ENCODE measurements at regions not wholly inside any gene's neighbourhood (a gene's known extent, or its start where the extent isn't known, plus 50 kb on each side); places are given as distances from the start of the nearest gene placed in this dataset.

DNA sequence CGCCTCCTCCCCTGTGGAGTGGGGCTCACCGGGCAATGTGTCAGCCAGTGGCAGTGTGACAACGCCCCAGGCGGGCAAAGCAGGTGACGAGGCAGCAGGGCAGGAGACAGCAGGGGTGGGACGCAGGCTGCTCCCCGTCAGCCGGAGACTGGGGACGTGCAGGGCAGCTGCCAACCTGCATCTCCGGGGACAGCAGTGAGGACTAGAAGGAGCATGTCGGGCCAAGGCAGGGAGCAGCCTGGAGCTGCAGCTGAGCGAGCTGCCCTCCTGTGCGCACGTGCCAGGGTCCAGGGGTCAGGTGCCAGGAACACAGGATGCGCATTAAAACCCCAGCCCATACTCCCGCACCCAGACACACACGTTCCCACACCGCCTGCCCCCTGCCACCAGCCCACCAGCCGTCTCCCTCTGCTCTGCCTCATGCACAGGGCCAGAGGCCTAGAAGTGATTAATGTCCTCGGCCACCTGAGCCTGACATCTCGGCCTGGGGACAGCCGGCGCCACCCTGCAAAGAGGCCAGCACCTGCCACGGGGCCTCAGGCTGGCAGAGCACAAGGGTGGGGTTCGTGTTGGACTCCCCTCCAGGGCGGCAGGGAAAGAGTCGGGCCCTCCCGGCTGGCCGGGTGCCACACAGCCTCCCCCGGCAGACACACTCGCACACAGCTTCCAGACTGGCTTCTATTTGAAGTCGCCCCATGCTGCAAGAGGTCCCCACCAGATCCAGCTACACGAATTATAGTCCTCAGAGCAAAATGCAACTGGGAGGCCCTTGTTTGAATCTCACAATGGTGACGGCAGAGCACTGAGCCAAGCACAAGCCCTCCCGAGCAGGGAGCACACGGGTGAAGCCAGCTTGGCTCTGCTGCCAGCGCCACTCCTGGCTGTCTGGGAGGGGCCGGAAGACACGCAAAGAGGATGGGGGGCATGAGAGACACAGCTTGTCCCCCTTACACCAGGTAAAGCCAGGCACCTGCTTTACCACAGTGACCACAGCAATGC, 90.4 kb downstream of the RBFOX3 start:
- no peak overlapping the region for H3K4me3 ChIP-seq (ENCODE audit: low read depth, low read length)
- in situ Hi-C loops (cut with HindIII; ENCODE audit: low sequenced_read_pairs): no loop called here
- DNase-seq (ENCODE audit: low read depth, low spot score): no peak
- TF ChIP-seq, protein P1, sequence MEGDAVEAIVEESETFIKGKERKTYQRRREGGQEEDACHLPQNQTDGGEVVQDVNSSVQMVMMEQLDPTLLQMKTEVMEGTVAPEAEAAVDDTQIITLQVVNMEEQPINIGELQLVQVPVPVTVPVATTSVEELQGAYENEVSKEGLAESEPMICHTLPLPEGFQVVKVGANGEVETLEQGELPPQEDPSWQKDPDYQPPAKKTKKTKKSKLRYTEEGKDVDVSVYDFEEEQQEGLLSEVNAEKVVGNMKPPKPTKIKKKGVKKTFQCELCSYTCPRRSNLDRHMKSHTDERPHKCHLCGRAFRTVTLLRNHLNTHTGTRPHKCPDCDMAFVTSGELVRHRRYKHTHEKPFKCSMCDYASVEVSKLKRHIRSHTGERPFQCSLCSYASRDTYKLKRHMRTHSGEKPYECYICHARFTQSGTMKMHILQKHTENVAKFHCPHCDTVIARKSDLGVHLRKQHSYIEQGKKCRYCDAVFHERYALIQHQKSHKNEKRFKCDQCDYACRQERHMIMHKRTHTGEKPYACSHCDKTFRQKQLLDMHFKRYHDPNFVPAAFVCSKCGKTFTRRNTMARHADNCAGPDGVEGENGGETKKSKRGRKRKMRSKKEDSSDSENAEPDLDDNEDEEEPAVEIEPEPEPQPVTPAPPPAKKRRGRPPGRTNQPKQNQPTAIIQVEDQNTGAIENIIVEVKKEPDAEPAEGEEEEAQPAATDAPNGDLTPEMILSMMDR (IDR thresholded peaks at IDR 0.05; ENCODE audit: low read depth, low read length): no peak

DNA sequence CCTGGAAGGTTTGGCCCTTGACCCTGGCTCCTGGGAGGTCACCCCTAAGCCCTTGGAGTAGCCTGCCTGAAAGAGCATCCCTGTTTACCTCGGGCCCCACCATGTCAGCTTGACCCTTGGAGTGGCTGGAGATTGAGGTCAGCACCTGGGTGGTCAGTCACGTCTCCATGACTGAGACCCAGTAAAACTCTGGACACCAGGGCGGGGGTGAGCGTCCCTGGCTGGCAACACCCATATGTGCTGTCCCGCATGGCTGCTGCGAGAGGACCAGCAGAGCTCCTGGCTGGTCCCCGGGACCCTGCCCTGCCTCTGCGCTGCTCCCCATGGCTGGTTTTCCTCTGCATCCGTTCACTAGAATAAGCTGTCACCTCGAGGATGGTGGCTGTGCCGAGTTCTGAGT, 91.2 kb downstream of the RBFOX3 start:
- TF ChIP-seq, protein P1 (IDR thresholded peaks at IDR 0.05; ENCODE audit: low read depth, low read length): no peak
- in situ Hi-C loops (cut with HindIII; ENCODE audit: low sequenced_read_pairs): no loop called here
- H3K4me3 ChIP-seq (ENCODE audit: low read depth, low read length): no peak overlapping the region
- no peak for DNase-seq (ENCODE audit: low read depth, low spot score)

DNA sequence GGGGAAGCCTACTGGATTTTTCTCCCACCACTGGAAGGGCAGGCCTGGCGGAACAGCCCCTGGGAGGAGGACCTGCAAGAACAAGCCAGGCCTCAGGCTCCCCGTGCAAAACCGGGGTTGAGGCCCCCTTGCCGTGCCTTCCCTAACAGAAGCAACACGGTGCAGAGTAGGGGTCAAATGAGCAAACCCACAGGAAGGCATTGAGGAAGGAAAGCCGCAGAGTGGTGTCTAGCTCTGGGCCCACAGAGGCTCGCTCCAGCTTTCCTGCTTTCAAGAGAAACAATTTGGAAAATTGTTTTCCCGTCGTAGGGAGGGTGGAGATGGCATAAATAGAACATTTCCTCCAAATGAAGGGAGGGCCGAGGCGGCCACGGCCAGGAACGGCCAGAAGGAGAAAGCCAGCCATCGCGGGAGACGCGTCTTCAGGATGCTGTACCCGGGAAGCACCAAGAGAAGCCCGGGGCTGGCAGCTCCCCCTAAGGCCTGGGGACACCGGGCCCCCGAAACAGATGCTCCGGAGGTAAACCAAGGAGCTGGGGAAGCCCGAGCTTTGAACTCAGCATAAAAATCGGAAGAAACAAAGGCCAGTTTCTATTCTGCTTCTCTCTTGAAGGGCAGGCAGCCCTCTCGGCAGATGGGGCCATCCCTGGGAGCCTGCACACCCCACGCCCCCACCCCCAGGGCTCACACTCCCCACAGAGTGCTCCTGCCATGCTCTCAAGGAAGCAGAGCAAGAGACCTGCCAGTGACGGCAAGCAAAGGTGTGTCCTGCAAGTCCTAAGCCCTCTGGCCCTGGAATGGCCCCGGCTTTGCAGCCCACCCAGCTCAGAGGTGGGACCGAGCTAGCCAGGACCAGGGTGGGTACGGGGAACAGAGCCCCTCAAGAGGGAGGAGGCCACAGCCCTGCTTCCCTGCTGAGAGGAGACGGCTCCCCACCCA, 92.0 kb downstream of the RBFOX3 start:
- no peak for DNase-seq (ENCODE audit: low read depth, low spot score)

DNA sequence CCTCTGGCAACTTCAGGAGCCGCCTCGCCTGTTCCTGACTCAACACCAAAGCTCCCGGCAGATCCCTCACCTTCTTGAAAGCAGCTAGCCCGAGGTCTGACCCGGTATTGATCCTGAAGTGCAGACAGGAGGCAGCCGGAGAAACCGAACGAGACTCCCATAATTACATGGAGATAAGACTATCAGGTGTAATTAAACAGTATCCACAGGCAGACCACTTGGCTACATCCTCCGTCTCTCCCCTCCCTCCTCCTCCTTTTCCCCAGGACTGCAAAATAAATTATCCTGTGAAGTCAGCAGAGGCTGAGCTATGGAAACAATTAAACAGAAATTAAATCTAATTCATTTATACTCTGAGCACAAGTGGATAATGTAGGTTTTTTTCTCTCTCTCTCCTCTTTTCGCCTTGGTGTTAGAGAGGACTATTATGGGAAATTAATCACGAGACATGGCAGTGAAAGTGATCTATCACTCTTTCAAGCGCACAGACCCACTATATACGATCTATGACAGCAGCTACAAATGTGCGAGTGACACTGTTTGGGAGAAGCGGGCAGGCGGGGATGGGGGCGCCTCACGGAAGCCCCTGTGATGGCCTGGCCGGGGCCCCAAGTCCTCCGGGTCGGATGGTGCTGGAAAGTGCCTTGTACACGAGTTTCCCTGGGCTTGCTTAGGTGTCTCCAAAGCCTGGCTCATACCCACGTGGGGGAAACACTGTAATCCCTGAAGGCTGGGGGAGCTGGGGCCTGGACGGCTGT, 92.8 kb downstream of the RBFOX3 start:
- no peak overlapping the region for H3K4me3 ChIP-seq (ENCODE audit: low read depth, low read length)
- no peak for DNase-seq (ENCODE audit: low read depth, low spot score)
- TF ChIP-seq, protein P1 (IDR thresholded peaks at IDR 0.05; ENCODE audit: low read depth, low read length): no peak
- in situ Hi-C loops (cut with HindIII; ENCODE audit: low sequenced_read_pairs): no loop called here

More for the DNA sequence above, 92.0 kb downstream of the RBFOX3 start:
- in situ Hi-C loops (cut with HindIII; ENCODE audit: low sequenced_read_pairs): no loop called here
- no peak overlapping the region for H3K4me3 ChIP-seq (ENCODE audit: low read depth, low read length)
- TF ChIP-seq, protein P1 (IDR thresholded peaks at IDR 0.05; ENCODE audit: low read depth, low read length): no peak

DNA sequence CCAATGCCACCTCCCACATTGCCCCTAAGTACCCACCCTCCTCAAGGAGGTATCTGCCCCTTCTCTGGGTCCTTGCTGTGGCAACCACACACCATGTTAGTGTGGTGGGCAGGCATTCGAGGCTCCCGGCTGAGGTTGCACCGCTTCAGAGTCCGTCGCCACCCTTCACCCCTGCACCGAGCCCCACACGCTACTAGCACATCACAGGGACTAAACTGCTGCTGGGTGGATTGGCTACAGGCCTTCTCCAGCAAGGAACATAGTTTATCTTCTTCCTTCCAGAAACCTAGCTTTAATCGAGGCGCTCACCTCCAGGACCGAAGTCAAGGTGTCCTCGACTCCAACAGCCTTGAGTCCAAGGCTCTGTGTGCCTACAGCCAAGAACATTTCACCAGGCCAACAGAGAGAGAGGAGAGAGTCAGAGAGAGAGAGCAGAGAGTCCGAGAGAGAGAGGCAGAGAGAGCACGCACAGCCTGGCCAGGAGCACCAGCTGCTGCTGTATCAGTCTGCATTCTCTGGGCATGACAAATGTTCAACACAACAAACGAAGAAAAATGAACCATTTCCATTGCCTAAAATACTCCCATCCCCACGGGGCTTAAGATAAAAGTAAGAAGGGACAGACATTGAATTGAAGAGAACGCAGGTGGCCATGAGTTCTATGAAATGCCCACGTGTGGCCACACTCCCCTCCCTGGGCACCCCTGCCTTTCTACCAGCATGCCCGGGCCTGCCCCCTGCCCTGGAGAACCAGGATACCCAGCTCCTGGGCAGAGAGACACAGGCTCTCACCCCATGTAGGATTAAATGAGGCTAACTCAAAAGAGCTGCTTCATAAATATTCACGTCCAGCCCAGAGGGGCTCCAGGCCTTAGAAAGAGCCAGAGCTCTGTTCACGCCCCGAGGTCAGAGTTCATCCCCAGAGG, 94.9 kb downstream of the RBFOX3 start:
- TF ChIP-seq, protein P1 (IDR thresholded peaks at IDR 0.05; ENCODE audit: low read depth, low read length): no peak
- no peak for DNase-seq (ENCODE audit: low read depth, low spot score)
- in situ Hi-C loops (cut with HindIII; ENCODE audit: low sequenced_read_pairs): no loop called here

More for the DNA sequence above, 94.9 kb downstream of the RBFOX3 start:
- H3K4me3 ChIP-seq (ENCODE audit: low read depth, low read length): no peak overlapping the region
